ENCODE measurements at regions not wholly inside any gene's neighbourhood (a gene's known extent, or its start where the extent isn't known, plus 50 kb on each side); places are given as distances from the start of the nearest gene placed in this dataset.

- intact Hi-C loops (cut with micrococcal nuclease): no loop called here
- H3K36me3 Mint-ChIP-seq: no peaks in the 10 kb centered on the region
- peaks cover 20 to 23% of the 10 kb centered on the region in 2 donors for H3K4me1 Mint-ChIP-seq
Observed at GRCh38 chr3:72257738-72258137, 472.8 kb upstream of the PROK2 start.

DNA sequence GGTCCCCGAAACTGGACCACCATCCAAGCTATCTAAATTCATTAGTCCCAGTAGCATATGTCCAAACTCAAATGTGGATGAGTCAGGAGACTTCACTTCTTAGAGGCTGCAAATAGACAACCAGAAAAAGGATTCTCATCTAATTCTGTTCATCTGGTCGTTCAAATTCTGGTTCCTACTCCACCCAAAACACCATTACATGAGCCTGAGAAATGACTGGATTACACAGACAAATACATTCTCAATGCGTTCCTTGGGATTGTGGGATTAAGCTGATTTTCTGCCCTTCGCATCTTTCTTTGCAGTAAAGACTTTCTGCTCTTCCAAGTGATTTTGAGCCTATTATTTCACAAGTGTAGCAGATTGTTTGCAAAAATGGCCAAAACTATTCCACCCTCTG, 472.3 kb upstream of the PROK2 start:
- WGBS (ENCODE audit: insufficient coverage): 83% methylated on average over 4 of the region's 4 CpGs
- H3K36me3 ChIP-seq (ENCODE audit: control insufficient read depth, insufficient read depth, low read length): no peaks in the 10 kb centered on the region
- no peaks in the 10 kb centered on the region for H3K9me3 Mint-ChIP-seq

More at GRCh38 chr3:72257738-72258137, 472.8 kb upstream of the PROK2 start:
- H3K4me3 ChIP-seq (ENCODE audit: low read length): no peak overlapping the region
- peaks cover 21% of the 10 kb centered on the region for H3K4me1 ChIP-seq (ENCODE audit: control insufficient read depth, insufficient read depth, low read length)
- H3K27me3 ChIP-seq (ENCODE audit: control insufficient read depth, insufficient read depth, low read length): no peaks in the 10 kb centered on the region
- no peak for ATAC-seq
- 83% methylated on average over 2 of the region's 2 CpGs for WGBS (ENCODE audit: insufficient coverage)
- no peaks in the 10 kb centered on the region for H3K9me3 Mint-ChIP-seq
- no peaks in the 10 kb centered on the region for H3K9me3 ChIP-seq (ENCODE audit: control insufficient read depth, insufficient read depth, low read length)
- TF ChIP-seq, protein P1, sequence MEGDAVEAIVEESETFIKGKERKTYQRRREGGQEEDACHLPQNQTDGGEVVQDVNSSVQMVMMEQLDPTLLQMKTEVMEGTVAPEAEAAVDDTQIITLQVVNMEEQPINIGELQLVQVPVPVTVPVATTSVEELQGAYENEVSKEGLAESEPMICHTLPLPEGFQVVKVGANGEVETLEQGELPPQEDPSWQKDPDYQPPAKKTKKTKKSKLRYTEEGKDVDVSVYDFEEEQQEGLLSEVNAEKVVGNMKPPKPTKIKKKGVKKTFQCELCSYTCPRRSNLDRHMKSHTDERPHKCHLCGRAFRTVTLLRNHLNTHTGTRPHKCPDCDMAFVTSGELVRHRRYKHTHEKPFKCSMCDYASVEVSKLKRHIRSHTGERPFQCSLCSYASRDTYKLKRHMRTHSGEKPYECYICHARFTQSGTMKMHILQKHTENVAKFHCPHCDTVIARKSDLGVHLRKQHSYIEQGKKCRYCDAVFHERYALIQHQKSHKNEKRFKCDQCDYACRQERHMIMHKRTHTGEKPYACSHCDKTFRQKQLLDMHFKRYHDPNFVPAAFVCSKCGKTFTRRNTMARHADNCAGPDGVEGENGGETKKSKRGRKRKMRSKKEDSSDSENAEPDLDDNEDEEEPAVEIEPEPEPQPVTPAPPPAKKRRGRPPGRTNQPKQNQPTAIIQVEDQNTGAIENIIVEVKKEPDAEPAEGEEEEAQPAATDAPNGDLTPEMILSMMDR (IDR thresholded peaks at IDR 0.05): no peak
- peaks cover 4 to 6% of the 10 kb centered on the region in 2 donors for H3K27me3 Mint-ChIP-seq (ENCODE audit: low read depth in 2 of 2)
- H3K27ac ChIP-seq (ENCODE audit: low read length): no peak overlapping the region
- no peaks in the 10 kb centered on the region for H3K36me3 ChIP-seq (ENCODE audit: control insufficient read depth, insufficient read depth, low read length)
- no peak overlapping the region for H3K4me3 Mint-ChIP-seq
- H3K27ac Mint-ChIP-seq: no peak overlapping the region
- no peak for DNase-seq

DNA sequence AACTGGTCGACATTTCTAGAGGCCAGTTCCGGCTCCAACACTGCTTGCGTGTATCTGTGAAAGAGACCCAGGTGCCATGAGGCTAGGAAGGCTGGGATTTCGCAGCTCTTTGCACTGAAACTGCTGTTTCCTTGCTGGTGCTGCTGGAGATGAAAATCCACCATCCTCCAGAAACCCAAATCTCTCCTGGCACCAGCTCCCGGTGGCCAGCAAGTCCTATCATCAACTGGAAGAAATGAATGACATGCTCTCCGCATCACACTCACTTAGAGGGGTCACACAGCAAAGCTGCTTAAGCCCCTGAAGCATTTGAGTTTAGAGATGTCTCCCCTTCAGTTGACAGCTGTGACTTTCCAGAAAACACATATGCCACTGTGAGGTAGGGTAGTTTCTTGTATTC, 471.8 kb upstream of the PROK2 start:
- Mint-ChIP-seq H3K4me3 (no peak overlapping the region), H3K9me3 (no peaks in the 10 kb centered on the region), H3K36me3 (no peaks in the 10 kb centered on the region), H3K27ac (no peak overlapping the region), H3K4me1 (peaks cover 20 to 23% of the 10 kb centered on the region in 2 donors), H3K27me3 (ENCODE audit: low read depth in 2 of 2) (peaks cover 4 to 6% of the 10 kb centered on the region in 2 donors)
- DNase-seq: no peak
- Histone ChIP-seq H3K9me3 (ENCODE audit: control insufficient read depth, insufficient read depth, low read length) (no peaks in the 10 kb centered on the region), H3K36me3 (ENCODE audit: control insufficient read depth, insufficient read depth, low read length) (no peaks in the 10 kb centered on the region), H3K4me1 (ENCODE audit: control insufficient read depth, insufficient read depth, low read length) (peaks cover 21% of the 10 kb centered on the region), H3K27ac (ENCODE audit: low read length) (no peak overlapping the region), H3K27me3 (ENCODE audit: control insufficient read depth, insufficient read depth, low read length) (no peaks in the 10 kb centered on the region), H3K4me3 (ENCODE audit: low read length) (no peak overlapping the region)
- intact Hi-C loops (cut with micrococcal nuclease): no loop called here
- WGBS (ENCODE audit: insufficient coverage): 89% methylated on average over 6 of the region's 6 CpGs
- TF ChIP-seq, protein P1 (IDR thresholded peaks at IDR 0.05): no peak
- ATAC-seq: no peak

More for the DNA sequence above, 472.3 kb upstream of the PROK2 start:
- Mint-ChIP-seq H3K36me3 (no peaks in the 10 kb centered on the region), H3K4me3 (no peak overlapping the region), H3K4me1 (peaks cover 20 to 23% of the 10 kb centered on the region in 2 donors), H3K27ac (no peak overlapping the region), H3K27me3 (ENCODE audit: low read depth in 2 of 2) (peaks cover 4 to 6% of the 10 kb centered on the region in 2 donors)
- TF ChIP-seq, protein P1 (IDR thresholded peaks at IDR 0.05): no peak
- H3K27ac ChIP-seq (ENCODE audit: low read length): no peak overlapping the region
- H3K27me3 ChIP-seq (ENCODE audit: control insufficient read depth, insufficient read depth, low read length): no peaks in the 10 kb centered on the region
- no peaks in the 10 kb centered on the region for H3K9me3 ChIP-seq (ENCODE audit: control insufficient read depth, insufficient read depth, low read length)
- intact Hi-C loops (cut with micrococcal nuclease): no loop called here
- ATAC-seq (no peak), DNase-seq (no peak)
- peaks cover 21% of the 10 kb centered on the region for H3K4me1 ChIP-seq (ENCODE audit: control insufficient read depth, insufficient read depth, low read length)
- no peak overlapping the region for H3K4me3 ChIP-seq (ENCODE audit: low read length)
